ENCODE measurements at regions not wholly inside any gene's neighbourhood (a gene's known extent, or its start where the extent isn't known, plus 50 kb on each side); places are given as distances from the start of the nearest gene placed in this dataset.
A peak's percentile ranks its signal among the peaks of the same experiment; 100 is the strongest.
"Not testable (repeated sequence)": the region's sequence is repeated elsewhere in the genome, so short reads cannot be mapped to it uniquely, and the experiment has no call there.

GRCh38 chr2:64251497-64252250, 107.5 kb upstream of the PELI1 start:
- no peak for DNase-seq (ENCODE audit: low spot score)

GRCh38 chr2:64252251-64252978, 108.2 kb upstream of the PELI1 start:
- not testable (repeated sequence) for DNase-seq (ENCODE audit: low spot score)

DNA sequence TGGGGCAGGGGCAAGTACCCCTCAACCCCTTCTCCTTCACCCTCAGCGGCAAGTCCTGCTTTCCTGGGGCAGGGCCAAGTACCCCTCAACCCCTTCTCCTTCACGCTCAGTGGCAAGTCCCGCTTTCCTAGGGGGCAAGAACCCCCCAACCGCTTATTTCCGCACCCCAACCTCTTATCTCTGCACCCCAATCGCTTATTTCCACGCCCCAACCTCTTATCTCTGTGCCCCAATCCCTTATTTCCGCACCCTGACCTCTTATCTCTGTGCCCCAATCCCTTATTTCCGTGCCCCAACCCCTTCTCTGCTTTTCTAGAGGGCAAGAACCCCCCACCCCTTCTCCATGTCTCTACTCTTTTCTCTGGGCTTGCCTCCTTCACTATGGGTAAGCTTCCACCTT, 109.2 kb upstream of the PELI1 start:
- not testable (repeated sequence) for DNase-seq (ENCODE audit: low spot score)

DNA sequence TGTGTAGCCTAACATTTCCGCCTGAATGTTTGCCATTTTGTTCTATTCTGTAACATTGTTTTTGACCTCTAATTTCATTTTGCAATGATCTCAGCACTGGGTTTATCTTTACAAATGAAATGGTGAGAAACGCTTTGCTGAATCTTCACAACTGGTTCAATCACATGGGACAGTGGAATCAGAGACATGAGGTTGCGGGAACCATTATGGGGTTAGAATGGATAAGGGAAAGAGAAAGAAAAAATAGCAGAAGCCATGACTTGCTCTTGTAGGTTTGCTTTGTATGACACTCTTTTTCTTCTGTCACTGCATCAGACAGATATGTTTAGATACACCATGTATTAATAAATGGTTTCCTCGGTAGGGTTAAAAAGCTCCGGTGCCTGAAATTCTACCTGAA, 114.3 kb upstream of the PELI1 start:
- no peak for DNase-seq (ENCODE audit: low spot score)

DNA sequence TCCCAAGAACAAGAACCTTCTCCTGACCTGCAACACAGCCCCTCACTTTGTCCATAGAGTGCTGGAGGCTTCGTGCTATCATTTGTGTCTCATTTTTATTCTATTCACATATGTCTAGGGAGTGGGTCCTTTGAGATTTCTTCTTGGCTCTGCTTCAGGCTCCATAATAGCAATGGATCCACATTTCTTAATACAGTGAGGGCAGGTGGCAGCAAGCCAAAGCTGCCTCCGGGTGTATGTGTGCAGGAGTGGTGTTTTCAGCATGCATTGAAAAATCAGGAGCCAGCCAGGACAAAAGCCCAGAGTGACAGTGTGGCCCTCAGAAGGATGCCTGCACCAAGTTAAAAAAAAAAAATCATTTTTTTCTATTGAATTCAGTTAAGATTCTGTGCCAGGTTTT, 115.1 kb upstream of the PELI1 start:
- DNase-seq (ENCODE audit: low spot score), result no peak

GRCh38 chr2:64260093-64260803, 116.0 kb upstream of the PELI1 start:
- DNase-seq (ENCODE audit: low spot score), result no peak

GRCh38 chr2:64260817-64261216, 116.6 kb upstream of the PELI1 start:
- DNase-seq (ENCODE audit: low spot score), result no peak

DNA sequence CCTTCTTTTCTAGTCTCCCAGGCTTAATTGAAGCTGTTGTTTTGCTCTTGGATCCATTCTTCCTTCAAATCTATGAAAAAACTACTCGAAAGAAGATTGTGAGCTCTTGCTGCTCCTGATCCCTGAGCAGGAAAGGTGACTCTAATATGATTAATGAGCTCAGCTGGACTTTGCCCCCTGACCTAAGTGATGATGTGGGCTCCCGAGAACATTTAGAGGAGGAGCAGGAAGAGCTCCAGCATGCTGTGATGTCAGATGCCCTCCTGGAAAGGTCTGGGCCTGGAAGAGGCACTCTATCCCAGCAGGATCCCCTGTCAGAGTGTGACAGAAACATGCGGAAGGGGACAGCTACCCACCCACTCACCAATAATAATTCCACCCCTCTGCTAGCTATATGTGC, 117.9 kb upstream of the PELI1 start:
- DNase-seq (ENCODE audit: low spot score), result peak; percentile 74

GRCh38 chr2:64262816-64263215, 118.6 kb upstream of the PELI1 start:
- no peak for DNase-seq (ENCODE audit: low spot score)

GRCh38 chr2:64263315-64263714, 119.1 kb upstream of the PELI1 start:
- DNase-seq (ENCODE audit: low spot score), result peak; percentile 78

GRCh38 chr2:64267699-64268098, 123.5 kb upstream of the PELI1 start:
- peak; percentile 59 for DNase-seq (ENCODE audit: low spot score)

DNA sequence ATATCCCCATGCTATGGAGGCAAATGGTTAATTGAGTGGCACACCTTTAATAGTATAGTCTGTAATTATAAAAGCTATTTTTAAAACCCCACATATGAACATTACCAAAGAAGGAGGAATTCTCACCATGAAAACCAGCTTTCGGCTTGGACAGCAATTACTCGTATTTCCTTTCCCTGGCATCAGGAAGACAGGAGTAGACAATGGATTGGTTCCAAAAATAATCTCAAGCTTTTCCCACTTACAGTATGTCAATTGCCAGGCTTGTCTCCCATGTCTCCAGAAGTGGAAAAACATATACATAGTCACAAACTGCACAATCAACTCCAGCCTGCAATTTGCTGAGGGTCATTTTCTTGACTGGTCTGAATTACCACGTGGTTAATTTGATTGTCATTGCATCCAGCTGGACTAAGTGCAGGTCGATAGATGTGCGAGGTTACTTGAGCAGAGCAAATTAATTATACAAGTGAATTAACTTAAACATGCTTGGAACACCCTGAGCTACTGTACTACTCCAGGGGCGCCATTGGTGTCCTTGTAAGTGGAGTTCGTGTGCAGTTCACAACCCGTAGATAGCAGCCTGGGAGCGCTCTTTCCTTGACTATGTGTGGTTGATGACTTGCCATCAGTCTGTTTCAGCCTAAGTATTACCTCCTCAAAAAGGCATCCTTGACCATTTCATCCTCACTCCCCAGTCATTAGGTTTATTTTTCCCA, 124.3 kb upstream of the PELI1 start:
- DNase-seq (ENCODE audit: low spot score), result no peak

- DNase-seq (ENCODE audit: low spot score), result peak; percentile 99
These were observed 129.5 kb upstream of the PELI1 start for GRCh38 chr2:64273524-64274398.

DNA sequence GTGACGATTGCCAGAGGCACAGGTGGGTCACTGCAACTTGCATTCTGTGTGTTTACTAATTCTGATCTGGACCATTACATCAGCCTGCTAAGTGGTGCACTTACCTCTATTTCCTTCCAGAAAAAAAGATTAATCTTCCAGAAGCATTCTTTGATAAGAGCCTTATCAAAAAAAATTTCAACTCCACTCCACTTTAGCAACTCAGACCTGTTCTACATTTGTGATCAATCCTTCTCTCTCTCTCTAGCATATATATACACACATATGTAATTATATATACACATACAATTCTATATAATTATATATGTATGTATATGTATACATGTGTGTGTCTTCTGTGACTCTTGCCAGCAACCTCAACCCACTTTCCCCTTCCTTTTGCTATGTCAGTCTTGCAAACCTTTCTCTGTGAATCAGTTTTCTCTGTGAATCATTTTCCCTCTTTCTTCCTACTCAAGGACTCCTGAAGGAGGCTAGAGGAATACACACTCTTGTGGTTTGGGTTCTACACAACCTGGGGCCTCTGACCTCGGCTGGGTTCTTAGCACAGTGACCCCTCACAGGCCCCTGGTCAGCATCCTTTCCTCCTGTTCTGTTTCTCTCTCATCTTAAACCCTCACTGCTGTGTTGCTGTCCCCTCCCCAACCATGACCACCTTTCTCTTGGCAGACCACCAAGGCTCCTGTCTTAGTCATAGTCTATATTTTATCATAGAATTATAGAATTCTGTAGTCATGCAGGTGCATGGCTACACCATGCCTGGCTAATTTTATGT, 130.4 kb upstream of the PELI1 start:
- peak; percentile 78 for DNase-seq (ENCODE audit: low spot score)

GRCh38 chr2:64275174-64275466, 130.9 kb upstream of the PELI1 start:
- no peak for DNase-seq (ENCODE audit: low spot score)

GRCh38 chr2:64276417-64277095, 132.3 kb upstream of the PELI1 start:
- peak; percentile 97 for DNase-seq (ENCODE audit: low spot score)

- DNase-seq (ENCODE audit: low spot score), result peak; percentile 84
These were observed 133.1 kb upstream of the PELI1 start for GRCh38 chr2:64277101-64277849.

DNA sequence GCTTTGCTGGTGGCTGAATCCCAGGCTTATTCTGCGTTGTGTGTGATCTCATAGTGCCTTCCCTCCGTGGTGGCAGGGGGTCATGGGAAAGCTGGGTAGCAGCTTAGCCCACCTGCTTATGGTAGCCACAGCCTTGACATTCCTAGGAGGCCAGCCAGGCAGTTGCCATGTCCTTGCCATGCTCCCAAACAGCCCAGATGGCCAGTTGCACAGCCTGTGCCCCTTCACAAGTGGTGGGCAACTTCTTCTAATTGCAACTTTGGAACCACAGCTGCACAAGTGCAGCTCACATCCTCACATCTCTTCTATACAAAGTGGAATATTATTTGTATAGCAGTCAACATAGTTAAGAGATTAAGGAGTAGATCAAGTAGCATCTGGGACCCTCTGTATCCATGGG, 136.6 kb upstream of the PELI1 start:
- not testable (repeated sequence) for DNase-seq (ENCODE audit: low spot score)

- no peak for DNase-seq (ENCODE audit: low spot score)
These were observed 138.9 kb upstream of the PELI1 start for GRCh38 chr2:64283006-64283570.
